ENCODE measurements at regions not wholly inside any gene's neighbourhood (a gene's known extent, or its start where the extent isn't known, plus 50 kb on each side); places are given as distances from the start of the nearest gene placed in this dataset.

DNA sequence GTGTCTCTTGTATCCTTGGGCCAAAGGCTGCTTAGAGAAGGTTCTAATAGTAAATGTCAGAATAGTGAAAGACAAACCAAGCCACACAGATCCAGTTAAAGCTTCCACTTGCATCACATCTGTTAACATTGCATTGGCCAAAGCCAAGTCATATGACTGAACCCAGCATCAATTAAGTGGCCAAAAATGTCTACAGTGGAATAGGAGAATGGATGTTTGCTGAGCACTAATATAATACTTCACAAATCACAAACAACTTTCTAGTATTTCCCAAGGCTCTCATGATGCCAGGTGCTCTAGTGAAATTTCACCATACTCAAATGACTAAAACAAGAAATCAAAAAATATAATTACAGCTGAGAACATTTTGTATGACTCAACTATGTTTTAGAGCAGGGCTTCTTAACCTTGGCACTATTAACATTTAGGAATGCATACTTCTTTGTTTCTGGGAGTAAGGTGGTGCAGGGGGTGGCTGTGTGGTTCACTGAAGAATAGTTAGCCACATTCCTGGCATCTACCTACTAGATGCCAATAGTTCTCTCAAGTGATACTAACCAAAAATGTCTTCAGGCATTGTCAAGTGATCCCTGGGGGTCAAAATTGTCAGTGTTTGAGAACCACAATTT lies 148.0 kb upstream of the SPTLC3 start:
- Histone ChIP-seq H2BK12ac (ENCODE audit: insufficient read length, low read depth, low read length) (no peak overlapping the region), H2BK15ac (ENCODE audit: low read depth, low read length) (no peak overlapping the region), H3K9me3 (ENCODE audit: control insufficient read depth, low read depth, low read length) (no peaks in the 10 kb centered on the region), H4K5ac (ENCODE audit: insufficient read length, low read depth, low read length) (no peak overlapping the region), H3K14ac (ENCODE audit: insufficient read depth, low read length) (no peak overlapping the region), H3K18ac (ENCODE audit: insufficient read length, low read depth, low read length) (no peak overlapping the region), H4K8ac (replicated peaks; ENCODE audit: insufficient read length, low read depth, low read length) (no peak overlapping the region), H3K27ac (ENCODE audit: insufficient read length, low read depth, low read length) (no peak overlapping the region), H3K9ac (ENCODE audit: extremely low read depth, insufficient read length, low read length) (no peak overlapping the region), H3T11ph (ENCODE audit: low read length) (no peak overlapping the region), H3K4me1 (ENCODE audit: insufficient read depth, low read length) (no peaks in the 10 kb centered on the region), H2BK20ac (ENCODE audit: low read depth, low read length, poor library complexity, severe bottlenecking) (no peak overlapping the region), H3K23ac (ENCODE audit: insufficient read length, low read depth, low read length) (no peak overlapping the region), H2BK120ac (ENCODE audit: low read depth, low read length, poor library complexity, severe bottlenecking) (no peak overlapping the region), H3K4me2 (ENCODE audit: insufficient read depth, insufficient read length, low read length) (no peak overlapping the region), H2BK5ac (ENCODE audit: insufficient read length, low read length) (no peak overlapping the region), H3K79me1 (ENCODE audit: insufficient read depth, low read depth, low read length, poor library complexity, severe bottlenecking) (no peaks in the 10 kb centered on the region), H3K56ac (ENCODE audit: insufficient read length, low read depth, low read length) (no peak overlapping the region), H3K27me3 (ENCODE audit: insufficient read depth, low read length) (no peaks in the 10 kb centered on the region), H2AFZ (ENCODE audit: low read length) (no peak overlapping the region), H3K4ac (ENCODE audit: low read depth, low read length) (no peak overlapping the region), H3K23me2 (ENCODE audit: insufficient read length, low read depth, low read length, poor library complexity, severe bottlenecking) (no peaks in the 10 kb centered on the region), H2AK5ac (ENCODE audit: insufficient read length, low read length) (no peak overlapping the region), H3K79me2 (ENCODE audit: insufficient read depth, low read length) (no peaks in the 10 kb centered on the region), H4K20me1 (ENCODE audit: control insufficient read depth, insufficient read depth, insufficient read length) (no peaks in the 10 kb centered on the region), H4K91ac (ENCODE audit: insufficient read length, low read depth, low read length) (no peak overlapping the region)
- TF ChIP-seq, protein P1, sequence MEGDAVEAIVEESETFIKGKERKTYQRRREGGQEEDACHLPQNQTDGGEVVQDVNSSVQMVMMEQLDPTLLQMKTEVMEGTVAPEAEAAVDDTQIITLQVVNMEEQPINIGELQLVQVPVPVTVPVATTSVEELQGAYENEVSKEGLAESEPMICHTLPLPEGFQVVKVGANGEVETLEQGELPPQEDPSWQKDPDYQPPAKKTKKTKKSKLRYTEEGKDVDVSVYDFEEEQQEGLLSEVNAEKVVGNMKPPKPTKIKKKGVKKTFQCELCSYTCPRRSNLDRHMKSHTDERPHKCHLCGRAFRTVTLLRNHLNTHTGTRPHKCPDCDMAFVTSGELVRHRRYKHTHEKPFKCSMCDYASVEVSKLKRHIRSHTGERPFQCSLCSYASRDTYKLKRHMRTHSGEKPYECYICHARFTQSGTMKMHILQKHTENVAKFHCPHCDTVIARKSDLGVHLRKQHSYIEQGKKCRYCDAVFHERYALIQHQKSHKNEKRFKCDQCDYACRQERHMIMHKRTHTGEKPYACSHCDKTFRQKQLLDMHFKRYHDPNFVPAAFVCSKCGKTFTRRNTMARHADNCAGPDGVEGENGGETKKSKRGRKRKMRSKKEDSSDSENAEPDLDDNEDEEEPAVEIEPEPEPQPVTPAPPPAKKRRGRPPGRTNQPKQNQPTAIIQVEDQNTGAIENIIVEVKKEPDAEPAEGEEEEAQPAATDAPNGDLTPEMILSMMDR (conservative IDR thresholded peaks at IDR 0.05): no peak
- Mint-ChIP-seq H3K9me3 (peaks cover 16% of the 10 kb centered on the region in 2 experiments; a peak in 4 of 5 replicates), H3K4me3 (no peak overlapping the region), H3K36me3 (ENCODE audit: insufficient read depth in 1 of 3, low read depth in 3 of 3) (peaks cover 4 to 11% (median 7%) of the 10 kb centered on the region in 3 experiments; a peak in 4 of 7 replicates), H3K27me3 (ENCODE audit: low read depth) (no peaks in the 10 kb centered on the region), H3K27ac (no peak overlapping the region), H3K4me1 (no peaks in the 10 kb centered on the region)
- DNase-seq: no peak
